HEK293T (cell line): ENCODE measurements at regions not wholly inside any gene's neighbourhood (a gene's known extent, or its start where the extent isn't known, plus 50 kb on each side); places are given as distances from the start of the nearest gene placed in this dataset.

Source experiments
- FOXA1 ChIP-seq: fragments of 450-650 bp; IDR thresholded peaks from 2 replicates; pipeline ENCODE4 v1.6.1; 2016; ENCODE audit warnings: mild to moderate bottlenecking
- FOXM1 ChIP-seq: fragments of 450-650 bp; IDR thresholded peaks from 2 replicates; pipeline ENCODE4 v1.6.1; 2017; ENCODE audit warnings: mild to moderate bottlenecking, borderline replicate concordance
- TARDBP ChIP-seq: fragments of 450-650 bp; IDR thresholded peaks from 2 replicates; pipeline ENCODE4 v1.6.1; 2016

GRCh38 chr6:56852260-56853010 lies 102.5 kb upstream of the BEND6 start:
- no peak for TF ChIP-seq TARDBP
- no peak for TF ChIP-seq FOXA1
- no peak for TF ChIP-seq FOXM1
